ENCODE measurements at regions not wholly inside any gene's neighbourhood (a gene's known extent, or its start where the extent isn't known, plus 50 kb on each side); places are given as distances from the start of the nearest gene placed in this dataset.

- TF ChIP-seq POLR2AphosphoS5 (IDR thresholded peaks at IDR 0.05): no peak
- no peak for TF ChIP-seq POLR2A (IDR thresholded peaks at IDR 0.05)
These were observed 52.8 kb upstream of the CNOT2 start for GRCh38 chr12:70190262-70191010.

Measured in prostate gland (tissue), 1 donor.